ENCODE measurements at regions not wholly inside any gene's neighbourhood (a gene's known extent, or its start where the extent isn't known, plus 50 kb on each side); places are given as distances from the start of the nearest gene placed in this dataset.

- DNase-seq, result no peak
These were observed 55.2 kb upstream of the KCNH8 start for GRCh38 chr3:19093084-19093483.

- DNase-seq, result no peak
These were observed 70.9 kb upstream of the KCNH8 start for GRCh38 chr3:19077388-19077787.

GRCh38 chr3:19075037-19075436, 73.3 kb upstream of the KCNH8 start:
- no peak for DNase-seq

GRCh38 chr3:19074257-19074900, 73.9 kb upstream of the KCNH8 start:
- DNase-seq, result no peak

- no peak for DNase-seq
These were observed 74.8 kb upstream of the KCNH8 start for GRCh38 chr3:19073341-19074105.

- DNase-seq, result no peak
These were observed 78.0 kb upstream of the KCNH8 start for GRCh38 chr3:19070325-19070724.

- DNase-seq, result peak in 4 of 51 donors; percentile 1 to 26 (median 2)
These were observed 83.3 kb upstream of the KCNH8 start for GRCh38 chr3:19065027-19065426.

GRCh38 chr3:19063936-19064335, 84.4 kb upstream of the KCNH8 start:
- no peak for DNase-seq

GRCh38 chr3:19060404-19060803, 87.9 kb upstream of the KCNH8 start:
- DNase-seq, result no peak

GRCh38 chr3:19052874-19053273, 95.4 kb upstream of the KCNH8 start:
- no peak for DNase-seq

- DNase-seq, result no peak
These were observed 101.9 kb upstream of the KCNH8 start for GRCh38 chr3:19046440-19046839.

- no peak for DNase-seq
These were observed 117.8 kb upstream of the KCNH8 start for GRCh38 chr3:19030522-19030839.

GRCh38 chr3:19029837-19030521, 118.3 kb upstream of the KCNH8 start:
- no peak for DNase-seq

GRCh38 chr3:19025441-19025840, 122.9 kb upstream of the KCNH8 start:
- no peak for DNase-seq

- no peak for DNase-seq
These were observed 125.8 kb upstream of the KCNH8 start for GRCh38 chr3:19022546-19022945.

- no peak for DNase-seq
These were observed 131.5 kb upstream of the KCNH8 start for GRCh38 chr3:19016851-19017250.

- no peak for DNase-seq
These were observed 134.4 kb upstream of the KCNH8 start for GRCh38 chr3:19013879-19014278.

GRCh38 chr3:19012846-19013245, 135.5 kb upstream of the KCNH8 start:
- DNase-seq, result no peak

- DNase-seq, result no peak
These were observed 145.7 kb upstream of the KCNH8 start for GRCh38 chr3:19002606-19003005.

GRCh38 chr3:18998069-18998468, 150.2 kb upstream of the KCNH8 start:
- no peak for DNase-seq

- DNase-seq, result no peak
These were observed 155.6 kb upstream of the KCNH8 start for GRCh38 chr3:18992709-18993108.

GRCh38 chr3:18989237-18989795, 159.0 kb upstream of the KCNH8 start:
- DNase-seq, result no peak

Data from hypothalamus (tissue), 51 donors.